Endothelial cell of umbilical vein (primary cell): ENCODE measurements at regions not wholly inside any gene's neighbourhood (a gene's known extent, or its start where the extent isn't known, plus 50 kb on each side); places are given as distances from the start of the nearest gene placed in this dataset.

Source experiments
- BruUV-seq: library from RNA; stranded (reverse); fragments of 400-500 nt; replicated peaks from 2 replicates; lab custom pipeline; 2021; lab: Mats Ljungman, UMichigan
- CTCF ChIA-PET: fragments of 300-600, 350-600 bp; sonication (Branson Sonifier 250); formaldehyde crosslinking; loops from one replicate; lab custom pipeline; 2021; ENCODE audit warnings: antibody characterized with exemption, inconsistent platforms; lab: Charles Lee
- POLR2A ChIA-PET: fragments of 300-600, 350-600 bp; sonication (Branson Sonifier 250); formaldehyde crosslinking; loops from one replicate; lab custom pipeline; 2021; ENCODE audit warnings: antibody characterized with exemption, inconsistent platforms; lab: Charles Lee
- DNase-seq: peaks from one replicate; pipeline ENCODE4 v3.0.0-alpha.2; 2011; ENCODE audit warnings: low read depth, low spot score
- FAIRE-seq: peaks from 2 replicates; lab custom pipeline; 2011; peaks lifted over from hg19 to GRCh38; lab: Jason Lieb, UNC
- H2AFZ ChIP-seq: 2 replicates; pipeline ENCODE4 v1.6.0; 2012; ENCODE audit warnings: low read depth, low read length, control low read depth, inconsistent platforms
- H3K27ac ChIP-seq: 2 replicates; pipeline ENCODE4 v1.5.1; 2011; ENCODE audit warnings: low read depth, mild to moderate bottlenecking, control low read depth, low read length, moderate library complexity; ENCODE audit not compliant: insufficient read depth
- H3K27me3 ChIP-seq, 2 experiments: 2 replicates each; pipeline versions ENCODE4 v1.6.0 to v1.6.1; 2011; ENCODE audit warnings: low read length in 2 of 2, mixed read lengths in 1 of 2; ENCODE audit not compliant: control insufficient read depth in 2 of 2, insufficient read depth in 2 of 2
- H3K36me3 ChIP-seq, 2 experiments: 2 replicates in 1 of 2; 3 replicates in 1 of 2; pipeline ENCODE4 v1.5.1; 2011; ENCODE audit warnings: low read length in 2 of 2, mild to moderate bottlenecking in 1 of 2, moderate library complexity in 1 of 2; ENCODE audit not compliant: control insufficient read depth in 2 of 2, insufficient read depth in 2 of 2; ENCODE audit errors: extremely low read depth in 1 of 2
- H3K4me1 ChIP-seq: 3 replicates; pipeline ENCODE4 v1.5.1; 2011; ENCODE audit warnings: mild to moderate bottlenecking, low read length; ENCODE audit not compliant: control insufficient read depth, insufficient read depth; ENCODE audit errors: extremely low read depth
- H3K4me2 ChIP-seq: 2 replicates; pipeline ENCODE4 v1.6.1; 2011; ENCODE audit warnings: low read length, control low read depth, mixed read lengths; ENCODE audit not compliant: insufficient read depth
- H3K4me3 ChIP-seq, 3 experiments: fragments of 200-600 bp in 1 of 3; sonication (generic), shearing (Covaris generic) in 1 of 3; replicated peaks in 1 of 3; 2 replicates each; pipeline ENCODE4 v1.5.1; 2011 to 2016; ENCODE audit warnings: control low read depth in 3 of 3, low read length in 3 of 3, mild to moderate bottlenecking in 2 of 3, inconsistent platforms in 1 of 3, low read depth in 1 of 3, moderate library complexity in 1 of 3; ENCODE audit not compliant: insufficient read depth in 1 of 3
- H3K79me2 ChIP-seq: 2 replicates; pipeline ENCODE4 v1.6.0; 2012; ENCODE audit warnings: low read length, inconsistent platforms; ENCODE audit not compliant: control insufficient read depth, insufficient read depth
- H3K9ac ChIP-seq: replicated peaks from 2 replicates; pipeline ENCODE3; 2011; ENCODE audit warnings: low read length, control low read depth; ENCODE audit not compliant: insufficient read depth; ENCODE audit errors: extremely low read depth
- H3K9me1 ChIP-seq: replicated peaks from 3 replicates; pipeline ENCODE4 v1.6.0; 2011; ENCODE audit warnings: mild to moderate bottlenecking, low read length; ENCODE audit not compliant: control insufficient read depth, insufficient read depth; ENCODE audit errors: extremely low read depth
- H3K9me3 ChIP-seq: replicated peaks from 2 replicates; pipeline ENCODE4 v1.5.1; 2012; ENCODE audit warnings: low read length, inconsistent platforms; ENCODE audit not compliant: control insufficient read depth, insufficient read depth
- H4K20me1 ChIP-seq: replicated peaks from 2 replicates; pipeline ENCODE3; 2011; ENCODE audit warnings: mild to moderate bottlenecking, low read length; ENCODE audit not compliant: control insufficient read depth, insufficient read depth; ENCODE audit errors: extremely low read depth
- CTCF ChIP-seq, 2 donors: IDR thresholded peaks; 1 replicate in 1 of 2; 2 replicates in 1 of 2; pipeline ENCODE4 v1.5.1; 2011; ENCODE audit warnings: low read length in 2 of 2, mild to moderate bottlenecking in 2 of 2, moderate library complexity in 2 of 2, control low read depth in 1 of 2, inconsistent platforms in 1 of 2, low read depth in 1 of 2; ENCODE audit not compliant: insufficient read depth in 1 of 2; ENCODE audit errors: extremely low read depth in 1 of 2
- EZH2 ChIP-seq: IDR thresholded peaks from 2 replicates; pipeline ENCODE4 v1.6.1; 2012; ENCODE audit warnings: borderline replicate concordance, low read depth, mild to moderate bottlenecking, moderate library complexity, low read length, inconsistent platforms; ENCODE audit not compliant: severe bottlenecking
- FOS ChIP-seq: IDR thresholded peaks from 2 replicates; pipeline ENCODE4 v1.6.1; 2011; ENCODE audit warnings: mild to moderate bottlenecking, low read length, moderate library complexity, borderline replicate concordance; ENCODE audit not compliant: insufficient read depth
- GATA2 ChIP-seq: IDR thresholded peaks from 2 replicates; pipeline ENCODE4 v1.7.0; 2011; ENCODE audit warnings: low read depth, mild to moderate bottlenecking, moderate library complexity, mixed read lengths, low read length; ENCODE audit not compliant: insufficient read length, insufficient read depth
- JUN ChIP-seq: IDR thresholded peaks from 2 replicates; pipeline ENCODE4 v1.6.1; 2011; ENCODE audit warnings: borderline replicate concordance, low read depth; ENCODE audit not compliant: insufficient read length, insufficient read depth
- MYC ChIP-seq: IDR thresholded peaks from one replicate; pipeline ENCODE4 v1.6.1; 2011; ENCODE audit warnings: mild to moderate bottlenecking, low read depth, low read length
- POLR2A ChIP-seq: IDR thresholded peaks from 2 replicates; pipeline ENCODE4 v1.6.1; 2012; ENCODE audit warnings: low read depth, mild to moderate bottlenecking, control low read depth, low read length
- POLR2AphosphoS5 ChIP-seq: IDR thresholded peaks from 2 replicates; pipeline ENCODE4 v1.6.1; 2012; ENCODE audit warnings: low read depth, mild to moderate bottlenecking, control low read depth, low read length, moderate library complexity; ENCODE audit not compliant: insufficient read depth
- dilution Hi-C: fragments of 300-500 bp; cut with MboI; formaldehyde crosslinking; loops from one replicate; pipeline ENCODE4 v1.15.0; 2019; ENCODE audit warnings: low sequenced_read_pairs; ENCODE audit not compliant: extremely low pct_ligation_motif_present
- intact Hi-C: fragments of 100-400 bp; cut with micrococcal nuclease; formaldehyde crosslinking; loops from one replicate; pipeline ENCODE4 v1.10.0; 2022

DNA sequence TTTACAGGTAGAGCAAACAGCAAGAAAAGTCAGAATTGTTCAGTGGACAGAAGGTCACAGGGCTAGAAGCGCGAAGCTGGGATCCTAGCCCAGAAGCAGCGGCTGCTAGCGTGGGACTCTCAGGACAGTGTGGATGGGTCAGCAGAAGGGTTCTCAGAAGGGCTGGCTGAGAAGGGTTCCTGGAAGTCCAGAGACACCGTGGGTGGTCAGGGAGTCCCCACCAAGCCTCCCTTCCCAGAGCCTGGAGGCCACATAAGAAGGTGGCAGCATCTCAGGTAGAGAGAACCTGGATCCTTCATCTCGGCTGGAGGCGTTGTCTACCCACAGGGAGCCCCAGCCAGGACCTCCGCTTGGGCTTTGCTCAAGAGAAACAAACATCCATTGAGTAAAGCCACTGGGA is 696.3 kb downstream of the PTPRU start:
- BruUV-seq: no TSS peak
- H3K4me2 ChIP-seq: no peak overlapping the region
- TF ChIP-seq EZH2 (no peak), POLR2A (no peak), FOS (no peak), JUN (no peak), GATA2 (no peak), POLR2AphosphoS5 (no peak), CTCF (IDR thresholded peaks at IDR 0.05; ENCODE audit: extremely low read depth in 1 of 2, insufficient read depth in 1 of 2, low read depth in 1 of 2, low read length in 2 of 2) (no peak), MYC (no peak)
- H3K27ac ChIP-seq: no peak overlapping the region
- H3K9me3 ChIP-seq: no peaks in the 10 kb centered on the region
- ChIA-PET CTCF (no interaction called here), POLR2A (no interaction called here)
- no peak for FAIRE-seq
- DNase-seq: no peak
- H3K4me3 ChIP-seq: no peak overlapping the region
- dilution Hi-C loops: no loop called here
- H4K20me1 ChIP-seq: no peaks in the 10 kb centered on the region
- no peaks in the 10 kb centered on the region for H3K27me3 ChIP-seq
- no peaks in the 10 kb centered on the region for H3K36me3 ChIP-seq
- H2AFZ ChIP-seq: no peak overlapping the region
- H3K9ac ChIP-seq: no peak overlapping the region
- H3K9me1 ChIP-seq: no peaks in the 10 kb centered on the region
- no peaks in the 10 kb centered on the region for H3K79me2 ChIP-seq
- H3K4me1 ChIP-seq: no peaks in the 10 kb centered on the region
- intact Hi-C loops: no loop called here
